ENCODE measurements at regions not wholly inside any gene's neighbourhood (a gene's known extent, or its start where the extent isn't known, plus 50 kb on each side); places are given as distances from the start of the nearest gene placed in this dataset.

DNA sequence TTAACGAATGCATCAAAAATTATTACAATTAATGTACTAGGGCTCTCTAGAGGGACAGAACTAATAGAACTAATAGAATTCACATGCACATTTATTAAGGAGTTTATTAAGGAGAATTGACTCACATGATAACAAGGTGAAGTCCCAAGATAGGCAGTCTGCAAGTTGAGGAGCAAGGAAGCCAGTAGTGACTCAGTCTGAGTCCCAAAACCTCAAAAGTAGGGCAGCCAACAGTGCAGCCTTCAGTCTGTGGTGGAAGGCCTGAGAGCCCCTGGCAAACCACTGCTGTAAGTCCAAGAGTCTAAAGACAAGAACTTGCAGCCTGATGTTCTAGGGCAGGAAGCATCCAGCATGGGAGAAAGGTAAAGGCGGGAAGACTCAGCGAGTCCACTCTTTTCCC, 633.8 kb downstream of the SEMA5A start:
- H3K9me3 ChIP-seq: no peaks in the 10 kb centered on the region
- WGBS, 2 donors: 90 to 93% methylated on average over 3 of the region's 3 CpGs
- no peaks in the 10 kb centered on the region for H3K36me3 ChIP-seq (ENCODE audit: low read depth, missing control alignments)
- no peaks in the 10 kb centered on the region for H3K4me1 ChIP-seq
- no peaks in the 10 kb centered on the region for H3K27me3 ChIP-seq
- TF ChIP-seq POLR2A (IDR thresholded peaks at IDR 0.05): no peak
- TF ChIP-seq, protein P1, sequence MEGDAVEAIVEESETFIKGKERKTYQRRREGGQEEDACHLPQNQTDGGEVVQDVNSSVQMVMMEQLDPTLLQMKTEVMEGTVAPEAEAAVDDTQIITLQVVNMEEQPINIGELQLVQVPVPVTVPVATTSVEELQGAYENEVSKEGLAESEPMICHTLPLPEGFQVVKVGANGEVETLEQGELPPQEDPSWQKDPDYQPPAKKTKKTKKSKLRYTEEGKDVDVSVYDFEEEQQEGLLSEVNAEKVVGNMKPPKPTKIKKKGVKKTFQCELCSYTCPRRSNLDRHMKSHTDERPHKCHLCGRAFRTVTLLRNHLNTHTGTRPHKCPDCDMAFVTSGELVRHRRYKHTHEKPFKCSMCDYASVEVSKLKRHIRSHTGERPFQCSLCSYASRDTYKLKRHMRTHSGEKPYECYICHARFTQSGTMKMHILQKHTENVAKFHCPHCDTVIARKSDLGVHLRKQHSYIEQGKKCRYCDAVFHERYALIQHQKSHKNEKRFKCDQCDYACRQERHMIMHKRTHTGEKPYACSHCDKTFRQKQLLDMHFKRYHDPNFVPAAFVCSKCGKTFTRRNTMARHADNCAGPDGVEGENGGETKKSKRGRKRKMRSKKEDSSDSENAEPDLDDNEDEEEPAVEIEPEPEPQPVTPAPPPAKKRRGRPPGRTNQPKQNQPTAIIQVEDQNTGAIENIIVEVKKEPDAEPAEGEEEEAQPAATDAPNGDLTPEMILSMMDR (IDR thresholded peaks at IDR 0.05): no peak
- H3K27ac ChIP-seq: no peak overlapping the region
- no peak overlapping the region for H3K4me3 ChIP-seq
- no peak for DNase-seq
- intact Hi-C loops (cut with DNase I; ENCODE audit: low total_unique reads): no loop called here

- intact Hi-C loops (cut with DNase I; ENCODE audit: low total_unique reads): no loop called here
- 82 to 91% methylated on average over 4 of the region's 4 CpGs for WGBS, 2 donors
- no peaks in the 10 kb centered on the region for H3K9me3 ChIP-seq
- no peak overlapping the region for H3K4me3 ChIP-seq
- no peak for DNase-seq
- H3K27ac ChIP-seq: no peak overlapping the region
- H3K36me3 ChIP-seq (ENCODE audit: low read depth, missing control alignments): no peaks in the 10 kb centered on the region
- H3K4me1 ChIP-seq: no peaks in the 10 kb centered on the region
- TF ChIP-seq, protein P1 (IDR thresholded peaks at IDR 0.05): no peak
- TF ChIP-seq POLR2A (IDR thresholded peaks at IDR 0.05): no peak
- no peaks in the 10 kb centered on the region for H3K27me3 ChIP-seq
Observed at GRCh38 chr5:8913522-8913921, 632.4 kb downstream of the SEMA5A start.

GRCh38 chr5:8919096-8919495, 626.8 kb downstream of the SEMA5A start:
- no peak overlapping the region for H3K4me3 ChIP-seq
- no peaks in the 10 kb centered on the region for H3K9me3 ChIP-seq
- no peak overlapping the region for H3K27ac ChIP-seq
- H3K36me3 ChIP-seq (ENCODE audit: low read depth, missing control alignments): no peaks in the 10 kb centered on the region
- no peak for TF ChIP-seq POLR2A (IDR thresholded peaks at IDR 0.05)
- TF ChIP-seq, protein P1 (IDR thresholded peaks at IDR 0.05): no peak
- H3K27me3 ChIP-seq: no peaks in the 10 kb centered on the region
- intact Hi-C loops (cut with DNase I; ENCODE audit: low total_unique reads): no loop called here
- no peak for DNase-seq
- no peaks in the 10 kb centered on the region for H3K4me1 ChIP-seq

- no peak for DNase-seq
- Histone ChIP-seq H3K9me3 (no peaks in the 10 kb centered on the region), H3K36me3 (ENCODE audit: low read depth, missing control alignments) (no peaks in the 10 kb centered on the region), H3K4me1 (no peaks in the 10 kb centered on the region), H3K27me3 (no peaks in the 10 kb centered on the region), H3K27ac (no peak overlapping the region), H3K4me3 (no peak overlapping the region)
- 64 to 75% methylated on average over 1 of the region's 1 CpG for WGBS, 2 donors
- no peak for TF ChIP-seq POLR2A (IDR thresholded peaks at IDR 0.05)
- TF ChIP-seq, protein P1 (IDR thresholded peaks at IDR 0.05): no peak
- intact Hi-C loops (cut with DNase I; ENCODE audit: low total_unique reads): no loop called here
Observed at GRCh38 chr5:8923526-8923925, 622.3 kb downstream of the SEMA5A start.

DNA sequence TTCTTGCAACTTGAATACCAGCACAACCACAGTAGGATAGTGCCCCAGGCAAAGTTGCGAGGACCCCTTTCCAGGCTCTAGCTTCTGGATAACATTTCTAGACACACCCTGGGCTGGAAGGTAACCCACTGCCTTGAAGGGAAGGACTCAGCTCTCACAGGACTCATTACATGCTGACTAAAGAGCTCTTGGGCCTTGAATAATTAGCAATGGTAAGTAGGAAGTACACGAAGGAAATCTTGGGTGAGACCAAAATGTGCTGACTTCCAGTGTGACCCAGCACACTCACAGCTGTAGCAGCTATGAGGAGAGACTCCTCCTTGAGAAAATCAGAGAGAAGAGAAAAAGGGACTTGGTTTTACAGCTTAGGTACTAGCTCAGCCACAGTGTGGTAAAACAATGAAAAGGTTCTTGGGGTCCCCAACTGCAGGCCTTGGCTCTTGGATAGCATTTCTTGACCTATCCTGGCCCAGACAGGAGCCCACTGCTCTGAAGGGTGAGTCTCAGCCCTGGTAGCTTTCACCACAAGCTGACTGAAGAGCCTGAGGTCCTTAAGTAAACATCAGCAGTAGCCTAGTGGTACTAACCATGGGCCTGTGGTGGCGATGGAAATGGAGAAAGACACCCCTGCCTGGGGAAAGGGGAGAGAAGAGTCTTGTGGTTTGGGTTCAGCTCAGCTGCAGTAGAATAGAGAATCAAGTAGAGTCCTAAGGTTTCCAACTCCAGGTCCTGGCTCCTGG, 621.7 kb downstream of the SEMA5A start:
- H3K36me3 ChIP-seq (ENCODE audit: low read depth, missing control alignments): no peaks in the 10 kb centered on the region
- no peaks in the 10 kb centered on the region for H3K9me3 ChIP-seq
- no peaks in the 10 kb centered on the region for H3K4me1 ChIP-seq
- H3K27ac ChIP-seq: no peak overlapping the region
- WGBS, 2 donors: 66 to 70% methylated on average over 3 of the region's 3 CpGs
- H3K4me3 ChIP-seq: no peak overlapping the region
- intact Hi-C loops (cut with DNase I; ENCODE audit: low total_unique reads): no loop called here
- DNase-seq: no peak
- TF ChIP-seq POLR2A (IDR thresholded peaks at IDR 0.05): no peak
- no peaks in the 10 kb centered on the region for H3K27me3 ChIP-seq
